D341Med (cell line): ENCODE measurements at regions not wholly inside any gene's neighbourhood (a gene's known extent, or its start where the extent isn't known, plus 50 kb on each side); places are given as distances from the start of the nearest gene placed in this dataset.

Experiments used
- DNase-seq: peaks from one replicate; pipeline ENCODE4 v3.0.0; 2012; ENCODE audit warnings: low spot score

DNA sequence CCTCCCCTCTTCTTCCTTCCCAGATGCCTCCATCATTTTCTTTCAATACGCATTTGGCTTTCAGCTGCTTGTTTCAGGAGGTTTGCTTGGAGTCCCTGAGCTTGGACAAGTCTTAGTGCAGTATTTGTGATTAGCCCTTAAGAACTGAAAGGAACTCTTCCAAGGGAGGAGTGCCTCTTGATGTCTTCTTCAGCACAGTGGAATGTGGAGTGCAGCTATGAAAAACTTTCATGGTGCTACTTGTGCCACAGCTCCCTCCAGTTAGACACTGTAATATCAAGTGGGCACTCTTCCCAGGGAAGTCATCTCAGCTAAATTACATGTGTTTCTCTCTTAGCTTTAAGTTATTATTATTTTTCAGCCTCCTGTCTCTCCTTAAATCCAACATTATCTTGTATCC, 173.1 kb downstream of the NECTIN3 start:
- no peak for DNase-seq

DNA sequence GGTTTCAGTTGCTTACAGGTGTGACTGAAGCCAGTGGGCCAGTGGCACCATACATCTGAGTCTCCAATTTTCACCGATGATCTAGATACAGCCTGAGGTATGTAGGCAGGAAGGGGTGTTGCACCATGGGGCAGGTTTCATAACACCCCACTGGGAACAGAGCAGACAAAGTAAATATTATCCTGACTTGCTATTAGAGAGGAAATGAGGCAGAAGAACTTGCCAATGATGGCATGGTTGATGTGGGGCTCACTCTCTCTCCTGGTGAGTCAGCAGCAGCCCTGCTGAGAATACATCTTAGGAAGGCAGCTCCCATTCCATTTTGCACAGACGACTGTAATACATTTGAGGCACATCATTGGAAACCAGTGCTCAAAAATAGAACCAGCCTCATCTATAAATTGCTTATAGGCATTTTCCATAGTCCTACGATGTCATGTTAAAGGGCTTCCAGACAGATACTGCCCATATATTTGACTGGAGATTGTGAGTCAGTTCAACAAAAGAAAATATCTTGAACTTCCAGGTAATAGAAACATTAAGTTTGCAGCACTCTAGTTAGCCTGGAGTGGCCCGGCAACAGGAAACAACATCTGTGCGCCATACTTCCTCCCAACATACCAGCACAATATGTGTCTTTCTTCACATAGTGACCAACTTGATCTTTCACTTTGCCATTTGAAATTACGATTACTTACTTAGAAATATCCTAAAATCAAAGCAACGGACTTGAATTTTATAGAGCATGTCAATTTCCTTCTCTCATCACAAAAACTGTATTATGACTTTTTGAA, 175.5 kb downstream of the NECTIN3 start:
- DNase-seq: no peak

- no peak for DNase-seq
These were observed 176.8 kb downstream of the NECTIN3 start for GRCh38 chr3:111248406-111248805.

DNA sequence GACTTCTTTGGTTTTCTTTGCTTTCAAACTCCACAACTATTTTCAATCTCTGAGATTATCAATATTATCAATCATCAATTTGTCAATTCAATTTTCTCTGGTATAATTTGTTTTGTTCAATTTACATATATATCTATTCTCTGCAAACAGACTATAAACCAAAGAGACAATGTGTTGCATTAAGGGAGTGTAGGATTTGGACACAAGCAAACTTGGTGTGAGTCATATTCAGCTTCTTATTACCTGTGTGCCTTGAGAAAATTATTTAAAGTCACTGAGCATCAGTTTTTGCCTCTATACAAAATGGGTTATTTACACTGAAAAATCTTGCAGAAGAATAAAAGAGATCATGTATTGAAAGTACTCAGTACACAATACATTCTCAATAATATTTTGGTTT, 177.8 kb downstream of the NECTIN3 start:
- no peak for DNase-seq

DNA sequence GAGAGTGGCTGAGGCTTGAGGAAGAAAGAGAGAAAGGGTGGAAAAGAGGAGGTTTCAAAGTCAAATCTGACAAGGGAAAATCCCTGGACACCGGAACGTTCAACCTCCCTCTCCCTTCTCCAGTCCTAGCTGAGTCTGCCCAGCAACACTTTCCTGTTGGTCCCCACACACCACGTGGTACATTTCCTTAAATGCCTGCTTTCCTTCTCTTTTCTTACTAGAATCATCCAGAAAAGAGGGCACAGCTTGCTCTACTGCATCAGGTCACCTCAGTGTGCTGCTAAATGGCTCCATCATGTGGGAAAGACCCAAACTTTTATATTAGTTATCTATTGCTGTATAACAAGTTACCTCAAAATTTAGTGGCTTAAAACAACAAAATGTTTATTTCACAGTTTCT, 181.2 kb downstream of the NECTIN3 start:
- DNase-seq: peak; percentile 18

- no peak for DNase-seq
These were observed 182.1 kb downstream of the NECTIN3 start for GRCh38 chr3:111253733-111254132.

GRCh38 chr3:111260878-111261277, 189.3 kb downstream of the NECTIN3 start:
- DNase-seq: no peak

- no peak for DNase-seq
These were observed 198.2 kb downstream of the NECTIN3 start for GRCh38 chr3:111269777-111270176.

- no peak for DNase-seq
These were observed 205.6 kb downstream of the NECTIN3 start for GRCh38 chr3:111277226-111277625.

GRCh38 chr3:111278959-111279358, 207.3 kb downstream of the NECTIN3 start:
- no peak for DNase-seq

GRCh38 chr3:111282024-111282423, 210.4 kb downstream of the NECTIN3 start:
- DNase-seq: no peak

DNA sequence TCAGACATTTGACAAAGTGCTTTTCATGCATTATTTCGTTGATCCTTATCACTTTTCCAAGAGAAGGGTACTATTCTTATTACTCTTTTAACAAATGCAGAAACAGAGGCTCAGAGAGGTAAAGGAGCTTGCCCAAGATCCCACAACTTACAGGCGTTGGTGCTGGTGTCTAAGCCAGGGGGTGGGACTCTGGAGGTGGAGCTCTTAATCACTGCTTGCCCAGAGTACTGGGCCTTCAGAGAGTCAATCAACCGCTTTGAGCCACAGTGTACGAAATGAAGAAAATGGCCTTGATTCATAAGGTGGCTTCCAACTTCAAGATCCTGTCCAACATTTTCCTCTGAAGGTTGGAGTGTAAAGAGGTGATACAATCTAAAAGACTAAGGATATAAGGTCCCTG, 211.5 kb downstream of the NECTIN3 start:
- DNase-seq: no peak

DNA sequence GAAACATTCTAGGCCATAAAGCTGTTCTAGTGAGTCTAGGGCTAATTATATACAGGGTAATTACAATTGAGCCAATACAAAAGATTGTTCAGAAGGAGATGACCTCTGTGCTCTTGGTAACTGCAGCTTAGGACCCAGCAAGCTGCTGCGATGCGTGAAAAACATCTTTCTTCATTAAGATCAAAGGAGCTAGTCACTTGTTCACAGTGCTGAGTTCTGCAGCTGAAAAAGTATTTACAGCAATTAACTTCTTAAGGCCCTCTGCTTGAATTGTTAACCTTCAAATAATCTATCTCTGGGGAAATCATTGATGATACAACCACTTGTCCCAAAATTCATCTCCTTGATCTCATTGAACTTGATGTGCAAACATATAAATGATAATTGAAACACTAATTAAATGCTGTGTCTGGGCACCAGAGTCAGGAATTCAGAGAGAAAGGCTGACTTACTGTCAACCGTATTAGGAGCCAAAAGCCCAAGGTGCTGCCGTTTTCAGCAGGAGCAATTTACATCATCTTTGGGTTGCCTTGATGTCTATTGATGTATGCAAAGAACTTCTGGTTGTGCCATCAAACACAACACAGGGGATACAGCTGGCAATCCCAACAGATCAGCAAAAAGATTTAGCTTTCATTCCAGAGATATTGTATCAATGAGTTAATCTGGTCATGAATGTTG, 213.0 kb downstream of the NECTIN3 start:
- DNase-seq: no peak

GRCh38 chr3:111285184-111285538, 213.5 kb downstream of the NECTIN3 start:
- no peak for DNase-seq

GRCh38 chr3:111285694-111286093, 214.1 kb downstream of the NECTIN3 start:
- DNase-seq: peak; percentile 49

DNA sequence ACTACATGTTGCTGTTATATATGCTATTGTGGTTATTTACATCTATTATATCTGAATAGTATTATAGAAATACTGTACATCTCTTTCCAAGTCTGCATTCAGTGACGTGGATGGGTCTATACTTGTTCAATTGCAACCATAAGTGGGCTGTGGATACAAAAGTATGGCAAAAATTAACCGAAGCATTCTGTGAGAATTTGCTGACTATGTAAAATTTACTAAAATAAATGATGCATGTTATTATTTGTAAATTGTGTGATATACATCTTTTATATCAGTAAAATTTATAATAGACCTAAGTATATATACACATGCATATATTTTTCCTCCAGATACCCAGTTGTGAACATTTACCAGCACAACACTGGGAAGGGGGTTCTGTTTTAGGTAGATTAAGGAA, 215.1 kb downstream of the NECTIN3 start:
- no peak for DNase-seq

DNA sequence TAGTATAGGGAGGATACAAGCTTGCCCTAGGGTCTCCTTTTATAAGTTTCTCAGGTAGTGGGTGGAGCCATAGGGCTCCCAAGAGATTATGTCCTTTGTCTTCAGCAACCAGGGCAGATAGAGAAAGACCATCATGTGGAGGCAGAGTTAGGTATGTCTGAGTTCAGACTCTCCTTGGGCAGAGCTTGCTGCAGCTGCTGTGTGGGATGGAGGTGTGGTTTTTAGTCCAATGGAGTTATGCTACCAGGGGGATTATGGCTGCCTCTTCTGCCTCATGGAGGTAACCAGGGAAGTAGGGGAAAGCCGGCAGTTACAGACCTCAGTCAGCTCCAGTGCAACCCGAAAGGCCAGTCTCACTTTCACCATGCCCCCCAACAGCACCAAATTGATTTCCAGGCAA, 220.5 kb downstream of the NECTIN3 start:
- DNase-seq: no peak

- DNase-seq: no peak
These were observed 227.6 kb downstream of the NECTIN3 start for GRCh38 chr3:111299192-111299615.

DNA sequence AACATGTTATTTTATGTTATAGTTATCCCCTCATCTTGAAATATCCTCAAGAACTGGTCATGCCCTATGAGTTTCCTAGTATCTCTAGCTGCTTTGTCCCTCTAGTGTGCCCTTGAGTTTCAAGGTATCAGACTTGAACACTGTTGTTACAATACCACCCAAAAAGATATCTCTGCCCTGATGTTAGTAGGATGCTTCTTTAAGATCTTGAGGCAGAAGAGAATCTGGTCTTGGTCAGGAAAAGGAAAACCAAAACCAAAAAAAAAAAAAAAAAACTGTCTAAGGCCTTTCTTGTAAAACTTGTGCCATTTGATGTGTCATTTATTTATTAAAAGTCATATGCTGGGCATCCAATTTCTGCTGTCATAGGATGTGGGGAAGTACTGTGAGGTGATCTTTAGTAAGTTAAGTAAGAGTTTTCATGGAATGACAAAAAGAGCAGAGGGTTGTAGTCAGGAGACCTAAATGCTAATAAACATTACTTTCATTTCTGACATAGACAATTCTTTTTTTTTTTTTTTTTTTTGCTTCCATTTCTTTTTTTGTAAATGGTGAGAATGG, 229.7 kb downstream of the NECTIN3 start:
- no peak for DNase-seq

DNA sequence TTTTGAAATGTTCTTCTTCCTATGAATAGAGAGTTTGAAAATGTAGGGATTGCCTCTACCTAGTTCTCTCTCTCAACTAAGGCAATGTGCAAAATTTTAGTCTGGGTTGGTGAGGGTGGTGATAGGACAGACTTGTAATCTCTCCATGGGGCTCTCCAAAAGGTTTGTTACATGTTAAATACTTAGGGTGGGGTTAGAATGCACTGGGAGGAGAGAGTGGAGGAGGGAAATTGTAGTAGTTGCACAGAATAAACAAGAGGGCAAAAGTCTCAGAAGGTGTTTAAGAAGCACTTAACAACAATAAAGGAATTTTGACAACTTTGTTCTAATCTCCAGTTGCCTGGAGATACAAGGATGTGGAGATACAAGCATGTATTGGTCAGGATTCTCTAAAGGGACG, 230.4 kb downstream of the NECTIN3 start:
- DNase-seq: no peak

DNA sequence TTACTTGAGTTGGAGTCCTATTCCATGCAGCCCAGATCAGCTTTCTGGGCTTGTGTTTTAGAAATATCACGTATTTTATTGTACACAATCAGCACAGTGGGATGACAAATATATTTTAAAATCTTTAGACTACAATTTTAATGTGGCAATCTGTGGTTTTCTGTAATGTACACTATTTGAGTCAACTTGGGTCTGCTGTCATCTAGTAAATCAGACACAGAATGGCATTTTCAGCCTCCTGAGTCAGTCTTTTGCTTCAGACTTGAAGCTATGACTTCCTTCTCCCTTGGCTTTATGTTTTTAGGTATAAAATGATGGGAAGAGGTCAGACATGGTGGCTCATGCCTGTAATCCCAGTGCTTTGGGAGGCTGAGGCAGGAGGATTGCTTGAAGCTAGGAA, 232.1 kb downstream of the NECTIN3 start:
- DNase-seq: no peak

DNA sequence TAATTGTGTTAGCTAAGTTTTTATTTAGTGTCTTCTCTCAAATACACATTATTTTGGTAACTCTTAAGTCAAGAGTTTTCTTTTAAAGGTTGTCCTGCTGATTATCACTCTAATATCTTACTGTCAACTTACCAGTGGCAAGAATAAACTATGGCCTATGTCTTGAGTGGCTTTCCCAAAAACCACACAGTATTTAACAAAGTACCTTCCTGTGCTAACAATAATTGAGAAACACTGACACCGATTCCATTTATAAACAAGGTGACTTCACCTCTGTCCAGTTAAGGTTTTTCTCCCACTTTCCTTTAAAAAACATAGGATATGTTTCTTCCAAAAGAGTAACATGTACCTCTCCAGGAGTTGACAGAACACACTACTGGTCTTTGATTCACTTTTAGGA, 234.3 kb upstream of the CD96 start:
- no peak for DNase-seq

- no peak for DNase-seq
These were observed 230.9 kb upstream of the CD96 start for GRCh38 chr3:111311126-111311525.
